ENCODE measurements at regions not wholly inside any gene's neighbourhood (a gene's known extent, or its start where the extent isn't known, plus 50 kb on each side); places are given as distances from the start of the nearest gene placed in this dataset.

DNA sequence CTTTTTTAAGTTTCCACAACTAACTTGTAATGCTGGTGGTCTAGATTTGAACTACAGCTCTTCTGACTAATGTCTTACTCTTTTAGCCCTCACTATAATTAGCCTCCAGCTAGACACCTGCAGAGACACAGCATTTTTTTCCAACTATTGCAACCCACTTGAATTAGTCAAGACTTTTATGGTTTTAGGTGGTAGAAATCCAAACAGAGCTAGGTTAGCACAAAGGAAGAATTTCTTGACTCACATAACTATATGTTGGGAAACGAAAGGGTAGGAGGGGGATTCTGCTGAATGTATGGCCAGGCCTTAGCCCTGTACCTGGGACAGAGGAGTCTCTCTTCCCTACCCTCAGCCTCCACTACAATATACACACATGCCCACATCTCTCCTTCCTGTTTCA, 586.1 kb downstream of the INHBA start:
- no peak for DNase-seq

DNA sequence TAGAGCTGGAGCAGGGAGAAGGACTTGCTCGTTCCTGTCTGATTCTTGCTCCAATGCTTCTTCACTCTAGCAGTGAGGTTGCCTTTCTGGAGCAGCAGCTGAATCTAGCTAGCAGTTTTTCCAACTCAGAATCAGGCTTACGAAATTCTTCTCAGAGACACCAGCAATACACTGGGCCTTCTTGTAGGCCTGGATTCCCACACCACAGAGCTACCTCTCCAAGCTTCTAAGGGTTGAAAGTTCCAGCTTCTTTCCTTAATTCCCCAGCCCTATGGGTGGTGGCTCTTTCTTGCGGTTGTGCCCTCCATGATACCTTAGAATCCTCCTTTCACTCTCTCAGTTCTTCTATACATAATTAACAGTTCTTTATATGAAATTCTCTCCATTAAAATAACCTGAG, 586.6 kb downstream of the INHBA start:
- DNase-seq: no peak

- DNase-seq: no peak
Measured at GRCh38 chr7:41114691-41115090, 588.2 kb downstream of the INHBA start.

GRCh38 chr7:41114131-41114530, 588.8 kb downstream of the INHBA start:
- DNase-seq: no peak

- DNase-seq: no peak
Measured at GRCh38 chr7:41113719-41114118, 589.2 kb downstream of the INHBA start.

- DNase-seq: no peak
Measured at GRCh38 chr7:41110186-41110585, 592.7 kb downstream of the INHBA start.

DNA sequence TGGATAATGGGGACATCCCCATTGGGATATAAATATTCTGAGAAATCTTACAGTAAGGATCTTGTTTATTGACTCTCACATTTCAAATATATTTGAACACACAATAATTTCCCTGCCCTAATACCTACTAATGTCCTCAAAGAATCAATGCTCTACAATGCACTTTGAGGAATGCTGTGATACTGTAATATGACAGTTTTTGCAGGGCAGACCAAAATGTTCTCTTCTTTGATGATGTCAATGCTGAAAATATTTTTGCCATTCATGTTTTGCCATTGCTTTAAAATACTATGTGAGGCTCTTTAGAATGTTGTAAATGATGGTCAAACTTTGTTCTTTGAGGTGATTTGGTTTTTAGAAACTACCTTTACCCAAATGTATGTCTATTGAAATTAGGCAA, 594.1 kb downstream of the INHBA start:
- no peak for DNase-seq

DNA sequence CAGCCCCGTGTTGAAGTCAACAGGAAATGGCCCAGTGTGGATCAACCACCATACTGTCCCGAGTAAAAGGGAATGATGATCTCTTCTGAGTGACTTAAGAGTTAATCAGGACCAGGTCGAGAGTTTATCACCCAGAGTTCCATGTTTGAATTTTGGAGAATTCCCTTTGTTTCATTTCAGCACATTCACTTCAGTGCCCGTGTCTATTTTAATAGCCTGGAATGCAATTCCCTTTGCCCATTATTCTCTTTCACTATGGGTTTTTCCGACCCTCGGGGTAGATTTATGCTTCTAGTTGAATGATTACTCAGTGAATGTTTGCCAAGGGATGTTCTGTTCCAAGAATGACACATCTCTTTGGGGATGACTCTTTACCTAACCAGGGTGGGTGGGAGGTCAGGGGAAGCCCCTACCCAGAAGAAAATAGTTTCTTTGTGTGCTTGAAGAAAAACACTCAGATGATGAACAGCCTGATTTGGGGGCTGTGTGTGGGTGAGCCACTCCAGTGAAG, 594.9 kb downstream of the INHBA start:
- DNase-seq: peak; percentile 52

- peak; percentile 11 for DNase-seq
Measured at GRCh38 chr7:41107330-41107937, 595.5 kb downstream of the INHBA start.

- DNase-seq: no peak
Measured at GRCh38 chr7:41104631-41105030, 598.3 kb downstream of the INHBA start.

DNA sequence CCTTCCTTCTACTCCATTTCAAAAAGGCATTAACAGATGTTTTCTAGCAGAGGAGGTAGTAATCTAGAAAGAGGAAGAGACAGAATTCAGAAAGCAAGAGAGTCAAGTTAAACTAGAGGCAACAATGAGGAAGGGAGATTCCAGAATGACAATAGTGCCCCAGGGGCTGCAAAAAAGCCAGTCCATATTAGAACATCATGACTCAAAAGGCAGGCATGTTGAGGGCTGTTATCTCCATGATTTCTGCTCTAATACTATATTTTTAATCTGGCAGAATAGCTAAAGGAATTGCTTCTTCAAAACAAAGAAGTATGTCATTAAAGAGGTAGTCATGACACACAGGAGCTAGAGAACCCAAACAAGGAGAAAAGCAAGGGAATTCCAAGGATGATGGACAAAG, 599.6 kb downstream of the INHBA start:
- DNase-seq: no peak

GRCh38 chr7:41098846-41099245, 604.0 kb downstream of the INHBA start:
- DNase-seq: no peak

GRCh38 chr7:41098402-41098801, 604.5 kb downstream of the INHBA start:
- no peak for DNase-seq

GRCh38 chr7:41097501-41097900, 605.4 kb downstream of the INHBA start:
- DNase-seq: no peak

- DNase-seq: no peak
Measured at GRCh38 chr7:41096917-41097316, 606.0 kb downstream of the INHBA start.

DNA sequence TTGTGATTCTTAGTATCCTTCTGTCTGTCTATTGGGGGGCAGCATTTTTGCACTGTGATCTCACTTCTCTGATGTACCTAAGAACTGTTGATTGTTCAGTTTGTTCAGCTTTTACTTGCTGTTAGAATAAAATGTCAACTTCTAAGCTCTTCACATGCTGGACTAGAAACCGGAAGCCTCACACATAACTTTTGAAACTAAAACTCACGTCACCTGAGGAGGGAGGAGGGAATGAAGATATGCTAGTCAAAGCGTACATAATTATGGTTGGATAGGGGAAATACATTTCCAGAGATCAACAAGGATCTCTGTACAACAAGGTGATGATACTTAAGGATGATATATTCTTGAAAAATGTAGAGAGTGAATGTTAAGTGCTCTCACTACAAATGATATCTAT, 609.7 kb downstream of the INHBA start:
- no peak for DNase-seq

DNA sequence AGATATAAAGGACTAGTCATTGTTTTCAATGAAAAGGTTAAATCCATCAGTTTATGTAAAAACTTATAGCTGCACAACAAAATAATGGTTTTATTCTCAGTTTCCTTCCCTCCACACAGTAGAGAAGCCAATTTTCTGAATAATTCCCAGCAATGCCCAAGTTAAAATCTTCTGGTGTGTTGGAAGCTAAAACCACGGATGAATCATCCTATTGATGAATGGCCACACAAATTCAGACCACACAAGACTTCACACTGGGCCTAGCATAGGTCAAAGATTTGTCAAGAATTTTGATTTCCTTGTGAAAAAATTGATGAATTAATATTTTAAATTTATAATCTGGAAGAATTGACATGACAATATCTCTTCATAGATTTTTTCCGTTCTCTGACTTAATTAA, 617.6 kb downstream of the INHBA start:
- DNase-seq: no peak

- no peak for DNase-seq
Measured at GRCh38 chr7:41084381-41084780, 618.5 kb downstream of the INHBA start.

DNA sequence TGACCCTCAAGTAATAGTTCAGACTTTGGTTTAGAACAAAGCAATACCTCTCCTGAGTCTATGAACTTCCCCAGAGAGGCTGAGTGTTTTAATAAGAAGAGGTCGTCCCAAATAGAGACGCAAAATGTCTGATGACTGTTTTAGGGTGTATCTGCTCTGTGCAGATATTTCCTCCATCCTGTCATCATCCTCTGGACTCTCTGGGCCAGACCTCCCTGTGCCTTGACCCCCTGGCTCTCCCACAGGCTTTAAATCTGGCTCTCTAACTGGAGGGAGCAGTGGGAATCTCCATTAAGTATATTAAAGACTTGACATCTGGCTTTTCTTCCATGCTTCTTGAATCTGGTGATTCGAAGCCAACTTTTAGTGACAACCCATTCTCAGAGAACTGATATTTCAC, 633.3 kb downstream of the INHBA start:
- no peak for DNase-seq

DNA sequence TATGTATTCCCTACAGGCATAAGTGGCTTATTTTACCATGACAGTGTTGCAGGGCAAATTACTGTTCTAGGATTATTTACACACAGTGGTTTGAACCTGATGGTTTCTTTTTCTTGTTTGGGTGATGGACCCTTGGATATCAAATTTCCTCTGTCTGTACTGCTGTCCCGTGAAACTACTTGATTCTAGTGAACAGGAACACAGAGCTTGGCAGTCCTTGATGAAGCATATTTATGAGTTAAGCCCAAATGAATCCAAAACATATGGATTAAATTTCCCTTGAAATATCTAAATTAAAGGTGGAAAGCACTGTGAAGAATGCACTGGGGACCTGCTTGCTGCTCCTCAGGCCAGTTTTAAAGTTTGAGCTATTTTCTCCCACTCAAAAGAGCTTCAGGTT, 635.3 kb downstream of the INHBA start:
- no peak for DNase-seq

DNA sequence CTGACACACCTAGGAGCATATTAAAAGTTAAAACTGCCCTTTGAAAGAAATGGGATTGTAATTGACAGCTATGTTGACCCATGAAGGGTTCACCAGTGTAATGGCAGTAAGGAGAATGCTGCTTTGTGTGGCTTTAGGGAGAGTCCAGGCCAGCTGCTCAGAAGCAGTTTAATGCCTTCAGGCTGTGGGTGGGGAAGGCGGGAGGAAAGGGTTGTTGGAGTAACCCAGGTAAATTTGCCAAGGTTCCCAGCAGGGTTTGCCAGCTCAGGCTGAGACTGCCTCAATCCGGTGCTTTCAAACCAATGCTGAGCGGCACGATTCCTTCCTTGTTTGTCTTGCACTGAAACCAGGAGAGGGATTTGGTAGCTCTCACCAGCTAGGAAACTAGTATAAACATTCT, 637.2 kb downstream of the INHBA start:
- no peak for DNase-seq

- DNase-seq: no peak
Measured at GRCh38 chr7:41063116-41063515, 639.8 kb downstream of the INHBA start.

DNA sequence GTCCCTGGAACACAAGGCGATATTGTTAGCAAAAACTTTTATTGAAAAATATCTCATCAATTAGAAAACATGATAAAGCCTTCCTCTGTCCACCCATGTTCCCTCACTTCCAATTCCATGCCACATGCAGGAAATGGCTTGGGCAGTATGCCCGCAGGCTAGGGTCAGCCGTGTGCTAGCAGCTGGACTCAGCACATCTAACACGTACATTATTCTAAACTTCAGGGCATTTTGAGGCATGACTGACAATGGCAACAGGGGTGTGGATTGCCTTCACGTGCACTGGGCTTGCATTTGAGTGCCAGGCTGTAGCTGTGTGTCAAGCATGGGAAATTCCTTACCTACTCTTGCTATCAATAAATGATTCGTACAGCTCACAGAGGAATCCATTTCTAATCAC, 642.1 kb downstream of the INHBA start:
- DNase-seq: no peak

DNA sequence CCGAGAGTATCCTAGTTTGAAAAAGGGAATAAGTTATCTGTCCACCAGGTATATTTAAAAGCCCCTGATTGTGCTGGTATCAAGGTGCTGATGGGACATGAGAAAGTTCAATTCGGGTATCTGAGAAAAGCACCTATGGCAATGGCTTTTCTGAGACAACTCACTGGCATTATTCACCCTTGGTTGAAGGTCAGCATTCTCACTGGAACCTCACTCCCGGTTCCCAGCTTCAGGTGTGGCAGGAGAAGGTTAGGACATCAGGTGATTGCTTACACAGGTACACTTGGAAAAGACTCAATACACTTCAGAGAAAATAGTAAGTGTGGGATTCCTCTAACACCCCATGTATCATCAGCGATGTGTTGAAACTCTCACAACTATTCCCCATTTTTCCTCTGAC, 643.1 kb downstream of the INHBA start:
- no peak for DNase-seq

- no peak for DNase-seq
Measured at GRCh38 chr7:41058986-41059741, 643.7 kb downstream of the INHBA start.

All from NCI-H1048 (cell line).